ENCODE measurements at regions not wholly inside any gene's neighbourhood (a gene's known extent, or its start where the extent isn't known, plus 50 kb on each side); places are given as distances from the start of the nearest gene placed in this dataset.

- Mint-ChIP-seq H3K4me3 (no peak overlapping the region), H3K4me1 (no peaks in the 10 kb centered on the region), H3K27me3 (no peaks in the 10 kb centered on the region), H3K9me3 (peaks cover 29% of the 10 kb centered on the region), H3K27ac (ENCODE audit: low read depth) (no peak overlapping the region), H3K36me3 (ENCODE audit: insufficient read depth) (peaks cover 4% of the 10 kb centered on the region)
- DNase-seq (ENCODE audit: low spot score in 2 of 2) (no peak), ATAC-seq (replicated peaks; ENCODE audit: extremely low read depth, poor library complexity, severe bottlenecking) (no peak)
Observed at GRCh38 chr3:80307844-80308243, 540.0 kb upstream of the ROBO1 start.

GRCh38 chr3:80297720-80298119, 529.9 kb upstream of the ROBO1 start:
- no peaks in the 10 kb centered on the region for H3K36me3 Mint-ChIP-seq (ENCODE audit: insufficient read depth)
- no peak overlapping the region for H3K4me3 Mint-ChIP-seq

GRCh38 chr3:80285388-80285787, 517.6 kb upstream of the ROBO1 start:
- Mint-ChIP-seq H3K27me3 (no peaks in the 10 kb centered on the region), H3K36me3 (ENCODE audit: insufficient read depth) (no peaks in the 10 kb centered on the region), H3K9me3 (peaks cover 12% of the 10 kb centered on the region), H3K4me1 (no peaks in the 10 kb centered on the region), H3K4me3 (no peak overlapping the region), H3K27ac (ENCODE audit: low read depth) (no peak overlapping the region)
- DNase-seq (ENCODE audit: low spot score in 2 of 2) = no peak
- ATAC-seq (replicated peaks; ENCODE audit: extremely low read depth, poor library complexity, severe bottlenecking) = no peak

More at GRCh38 chr3:80297720-80298119, 529.9 kb upstream of the ROBO1 start:
- no peak overlapping the region for H3K27ac Mint-ChIP-seq (ENCODE audit: low read depth)
- ATAC-seq (replicated peaks; ENCODE audit: extremely low read depth, poor library complexity, severe bottlenecking) = no peak
- DNase-seq (ENCODE audit: low spot score in 2 of 2) = no peak
- H3K27me3 Mint-ChIP-seq = no peaks in the 10 kb centered on the region
- H3K4me1 Mint-ChIP-seq = no peaks in the 10 kb centered on the region
- H3K9me3 Mint-ChIP-seq = peaks cover 35% of the 10 kb centered on the region

- Mint-ChIP-seq H3K4me1 (no peaks in the 10 kb centered on the region), H3K4me3 (no peak overlapping the region), H3K9me3 (peaks cover 24% of the 10 kb centered on the region), H3K27ac (ENCODE audit: low read depth) (no peak overlapping the region), H3K36me3 (ENCODE audit: insufficient read depth) (no peaks in the 10 kb centered on the region), H3K27me3 (no peaks in the 10 kb centered on the region)
- ATAC-seq (replicated peaks; ENCODE audit: extremely low read depth, poor library complexity, severe bottlenecking) (no peak), DNase-seq (ENCODE audit: low spot score in 2 of 2) (no peak)
Observed at GRCh38 chr3:80283783-80284182, 516.0 kb upstream of the ROBO1 start.

GRCh38 chr3:80278056-80278455, 510.3 kb upstream of the ROBO1 start:
- Mint-ChIP-seq H3K4me1 (no peaks in the 10 kb centered on the region), H3K27me3 (no peaks in the 10 kb centered on the region), H3K27ac (ENCODE audit: low read depth) (no peak overlapping the region), H3K36me3 (ENCODE audit: insufficient read depth) (no peaks in the 10 kb centered on the region), H3K4me3 (no peak overlapping the region), H3K9me3 (peaks cover 19% of the 10 kb centered on the region)
- no peak for DNase-seq (ENCODE audit: low spot score in 2 of 2)
- ATAC-seq (replicated peaks; ENCODE audit: extremely low read depth, poor library complexity, severe bottlenecking) = no peak

GRCh38 chr3:80275120-80275519, 507.3 kb upstream of the ROBO1 start:
- H3K4me1 Mint-ChIP-seq = no peaks in the 10 kb centered on the region
- H3K4me3 Mint-ChIP-seq = no peak overlapping the region
- H3K36me3 Mint-ChIP-seq (ENCODE audit: insufficient read depth) = no peaks in the 10 kb centered on the region
- ATAC-seq (replicated peaks; ENCODE audit: extremely low read depth, poor library complexity, severe bottlenecking) = no peak
- no peaks in the 10 kb centered on the region for H3K27me3 Mint-ChIP-seq
- H3K9me3 Mint-ChIP-seq = peaks cover 19% of the 10 kb centered on the region
- no peak for DNase-seq (ENCODE audit: low spot score in 2 of 2)
- no peak overlapping the region for H3K27ac Mint-ChIP-seq (ENCODE audit: low read depth)

- Mint-ChIP-seq H3K4me1 (no peaks in the 10 kb centered on the region), H3K4me3 (no peak overlapping the region)
Observed at GRCh38 chr3:80263260-80263659, 495.5 kb upstream of the ROBO1 start.

GRCh38 chr3:80261082-80261481, 493.3 kb upstream of the ROBO1 start:
- H3K27me3 Mint-ChIP-seq = no peaks in the 10 kb centered on the region
- no peak overlapping the region for H3K27ac Mint-ChIP-seq (ENCODE audit: low read depth)
- H3K4me1 Mint-ChIP-seq = no peaks in the 10 kb centered on the region
- ATAC-seq (replicated peaks; ENCODE audit: extremely low read depth, poor library complexity, severe bottlenecking) (no peak), DNase-seq (ENCODE audit: low spot score in 2 of 2) (no peak)
- no peaks in the 10 kb centered on the region for H3K36me3 Mint-ChIP-seq (ENCODE audit: insufficient read depth)
- no peak overlapping the region for H3K4me3 Mint-ChIP-seq
- H3K9me3 Mint-ChIP-seq = peaks cover 19% of the 10 kb centered on the region

More at GRCh38 chr3:80263260-80263659, 495.5 kb upstream of the ROBO1 start:
- Mint-ChIP-seq H3K36me3 (ENCODE audit: insufficient read depth) (no peaks in the 10 kb centered on the region), H3K9me3 (peaks cover 17% of the 10 kb centered on the region), H3K27me3 (no peaks in the 10 kb centered on the region), H3K27ac (ENCODE audit: low read depth) (no peak overlapping the region)
- ATAC-seq (replicated peaks; ENCODE audit: extremely low read depth, poor library complexity, severe bottlenecking) (no peak), DNase-seq (ENCODE audit: low spot score in 2 of 2) (no peak)

- H3K4me3 Mint-ChIP-seq = no peak overlapping the region
- ATAC-seq (replicated peaks; ENCODE audit: extremely low read depth, poor library complexity, severe bottlenecking) (no peak), DNase-seq (ENCODE audit: low spot score in 2 of 2) (no peak)
- H3K4me1 Mint-ChIP-seq = no peaks in the 10 kb centered on the region
- H3K36me3 Mint-ChIP-seq (ENCODE audit: insufficient read depth) = no peaks in the 10 kb centered on the region
- H3K27me3 Mint-ChIP-seq = no peaks in the 10 kb centered on the region
- peaks cover 14% of the 10 kb centered on the region for H3K9me3 Mint-ChIP-seq
- no peak overlapping the region for H3K27ac Mint-ChIP-seq (ENCODE audit: low read depth)
Observed at GRCh38 chr3:80259736-80260135, 491.9 kb upstream of the ROBO1 start.

GRCh38 chr3:80252113-80252512, 484.3 kb upstream of the ROBO1 start:
- ATAC-seq (replicated peaks; ENCODE audit: extremely low read depth, poor library complexity, severe bottlenecking) (no peak), DNase-seq (ENCODE audit: low spot score in 2 of 2) (no peak)
- no peaks in the 10 kb centered on the region for H3K27me3 Mint-ChIP-seq
- H3K27ac Mint-ChIP-seq (ENCODE audit: low read depth) = no peak overlapping the region
- H3K36me3 Mint-ChIP-seq (ENCODE audit: insufficient read depth) = no peaks in the 10 kb centered on the region
- H3K4me3 Mint-ChIP-seq = no peak overlapping the region
- H3K4me1 Mint-ChIP-seq = no peaks in the 10 kb centered on the region
- H3K9me3 Mint-ChIP-seq = peaks cover 34% of the 10 kb centered on the region

GRCh38 chr3:80247766-80248165, 480.0 kb upstream of the ROBO1 start:
- peaks cover 62% of the 10 kb centered on the region for H3K9me3 Mint-ChIP-seq
- ATAC-seq (replicated peaks; ENCODE audit: extremely low read depth, poor library complexity, severe bottlenecking) = no peak
- DNase-seq (ENCODE audit: low spot score in 2 of 2) = no peak
- H3K4me1 Mint-ChIP-seq = no peaks in the 10 kb centered on the region
- no peak overlapping the region for H3K27ac Mint-ChIP-seq (ENCODE audit: low read depth)
- H3K27me3 Mint-ChIP-seq = no peaks in the 10 kb centered on the region
- no peak overlapping the region for H3K4me3 Mint-ChIP-seq
- H3K36me3 Mint-ChIP-seq (ENCODE audit: insufficient read depth) = no peaks in the 10 kb centered on the region

- Mint-ChIP-seq H3K4me3 (no peak overlapping the region), H3K27me3 (no peaks in the 10 kb centered on the region), H3K27ac (ENCODE audit: low read depth) (no peak overlapping the region), H3K36me3 (ENCODE audit: insufficient read depth) (no peaks in the 10 kb centered on the region), H3K4me1 (no peaks in the 10 kb centered on the region), H3K9me3 (peaks cover 46% of the 10 kb centered on the region)
- no peak for DNase-seq (ENCODE audit: low spot score in 2 of 2)
- no peak for ATAC-seq (replicated peaks; ENCODE audit: extremely low read depth, poor library complexity, severe bottlenecking)
Observed at GRCh38 chr3:80244390-80244789, 476.6 kb upstream of the ROBO1 start.

- peaks cover 31% of the 10 kb centered on the region for H3K9me3 Mint-ChIP-seq
- H3K27ac Mint-ChIP-seq (ENCODE audit: low read depth) = no peak overlapping the region
- ATAC-seq (replicated peaks; ENCODE audit: extremely low read depth, poor library complexity, severe bottlenecking) (no peak), DNase-seq (ENCODE audit: low spot score in 2 of 2) (no peak)
- H3K4me3 Mint-ChIP-seq = no peak overlapping the region
- no peaks in the 10 kb centered on the region for H3K4me1 Mint-ChIP-seq
- no peaks in the 10 kb centered on the region for H3K36me3 Mint-ChIP-seq (ENCODE audit: insufficient read depth)
- no peaks in the 10 kb centered on the region for H3K27me3 Mint-ChIP-seq
Observed at GRCh38 chr3:80241791-80242190, 474.0 kb upstream of the ROBO1 start.

GRCh38 chr3:80239301-80239700, 471.5 kb upstream of the ROBO1 start:
- Mint-ChIP-seq H3K36me3 (ENCODE audit: insufficient read depth) (no peaks in the 10 kb centered on the region), H3K27me3 (no peaks in the 10 kb centered on the region), H3K9me3 (peaks cover 19% of the 10 kb centered on the region), H3K4me3 (no peak overlapping the region), H3K4me1 (no peaks in the 10 kb centered on the region), H3K27ac (ENCODE audit: low read depth) (no peak overlapping the region)
- ATAC-seq (replicated peaks; ENCODE audit: extremely low read depth, poor library complexity, severe bottlenecking) (no peak), DNase-seq (ENCODE audit: low spot score in 2 of 2) (no peak)

All from central memory CD8-positive, alpha-beta T cell (primary cell).